Astrocyte (in vitro differentiated cells and primary cell): ENCODE measurements at regions not wholly inside any gene's neighbourhood (a gene's known extent, or its start where the extent isn't known, plus 50 kb on each side); places are given as distances from the start of the nearest gene placed in this dataset.

Source experiments
- DNase-seq: peaks from one replicate; pipeline ENCODE4 v3.0.0-alpha.2; 2010; ENCODE audit warnings: low read depth
- FAIRE-seq: peaks from 2 replicates; lab custom pipeline; 2011; peaks lifted over from hg19 to GRCh38; lab: Jason Lieb, UNC
- H2AFZ ChIP-seq: 2 replicates; pipeline ENCODE4 v1.6.0; 2012; ENCODE audit warnings: low read depth, low read length, inconsistent platforms
- H3K27ac ChIP-seq: 2 replicates; pipeline ENCODE4 v1.5.1; 2011; ENCODE audit warnings: low read depth, low read length, inconsistent platforms
- H3K27me3 ChIP-seq: 2 replicates; pipeline ENCODE4 v1.6.0; 2011; ENCODE audit warnings: low read length, inconsistent platforms; ENCODE audit not compliant: insufficient read depth
- H3K36me3 ChIP-seq: 2 replicates; pipeline ENCODE4 v1.5.1; 2011; ENCODE audit warnings: low read length, inconsistent platforms; ENCODE audit not compliant: insufficient read depth
- H3K4me1 ChIP-seq: 2 replicates; pipeline ENCODE4 v1.5.1; 2011; ENCODE audit warnings: low read length, inconsistent platforms; ENCODE audit not compliant: insufficient read depth
- H3K4me2 ChIP-seq: 2 replicates; pipeline ENCODE4 v1.6.0; 2012; ENCODE audit warnings: low read length, inconsistent platforms
- H3K4me3 ChIP-seq: 2 replicates; pipeline ENCODE4 v1.5.1; 2011; ENCODE audit warnings: low read depth, mild to moderate bottlenecking, low read length, inconsistent platforms; ENCODE audit not compliant: insufficient read depth
- H3K79me2 ChIP-seq: 2 replicates; pipeline ENCODE4 v1.6.0; 2012; ENCODE audit warnings: mild to moderate bottlenecking, low read length, inconsistent platforms; ENCODE audit not compliant: insufficient read depth
- H3K9ac ChIP-seq: 2 replicates; pipeline ENCODE4 v1.6.0; 2012; ENCODE audit warnings: mild to moderate bottlenecking, low read length, inconsistent platforms
- H3K9me3 ChIP-seq: 2 replicates; pipeline ENCODE4 v1.5.1; 2012; ENCODE audit warnings: low read depth, mild to moderate bottlenecking, low read length, inconsistent platforms; ENCODE audit not compliant: insufficient read depth
- H4K20me1 ChIP-seq: 2 replicates; pipeline ENCODE4 v1.6.0; 2012; ENCODE audit warnings: low read length, inconsistent platforms; ENCODE audit not compliant: insufficient read depth
- H3K27ac Mint-ChIP-seq: one replicate; pipeline ENCODE4 v1.8.0; 2021; ENCODE audit warnings: mild to moderate bottlenecking, mixed read lengths; ENCODE audit not compliant: unreplicated experiment
- H3K27me3 Mint-ChIP-seq: one replicate; pipeline ENCODE4 v1.8.0; 2021; ENCODE audit warnings: low read depth, mixed read lengths; ENCODE audit not compliant: unreplicated experiment
- H3K36me3 Mint-ChIP-seq: one replicate; pipeline ENCODE4 v1.8.0; 2021; ENCODE audit warnings: low read depth, mixed read lengths; ENCODE audit not compliant: unreplicated experiment
- H3K4me1 Mint-ChIP-seq: one replicate; pipeline ENCODE4 v1.8.0; 2021; ENCODE audit warnings: low read depth, mixed read lengths; ENCODE audit not compliant: unreplicated experiment
- H3K4me3 Mint-ChIP-seq: one replicate; pipeline ENCODE4 v1.8.0; 2021; ENCODE audit warnings: mild to moderate bottlenecking, moderate library complexity, mixed read lengths; ENCODE audit not compliant: unreplicated experiment
- H3K9me3 Mint-ChIP-seq: one replicate; pipeline ENCODE4 v1.8.0; 2021; ENCODE audit warnings: mild to moderate bottlenecking, mixed read lengths; ENCODE audit not compliant: unreplicated experiment
- CTCF ChIP-seq: IDR thresholded peaks from 2 replicates; pipeline ENCODE4 v1.5.1; 2011; ENCODE audit warnings: low read depth, mild to moderate bottlenecking, inconsistent platforms, low read length, moderate library complexity; ENCODE audit not compliant: insufficient read depth
- EZH2 ChIP-seq: IDR thresholded peaks from 2 replicates; pipeline ENCODE4 v1.6.1; 2012; ENCODE audit warnings: mild to moderate bottlenecking, low read length, inconsistent platforms; ENCODE audit not compliant: insufficient read depth

- H3K27me3 Mint-ChIP-seq, result peaks cover 3% of the 10 kb centered on the region
Measured at GRCh38 chr9:107144475-107144874, 138.6 kb upstream of the RAD23B start.

DNA sequence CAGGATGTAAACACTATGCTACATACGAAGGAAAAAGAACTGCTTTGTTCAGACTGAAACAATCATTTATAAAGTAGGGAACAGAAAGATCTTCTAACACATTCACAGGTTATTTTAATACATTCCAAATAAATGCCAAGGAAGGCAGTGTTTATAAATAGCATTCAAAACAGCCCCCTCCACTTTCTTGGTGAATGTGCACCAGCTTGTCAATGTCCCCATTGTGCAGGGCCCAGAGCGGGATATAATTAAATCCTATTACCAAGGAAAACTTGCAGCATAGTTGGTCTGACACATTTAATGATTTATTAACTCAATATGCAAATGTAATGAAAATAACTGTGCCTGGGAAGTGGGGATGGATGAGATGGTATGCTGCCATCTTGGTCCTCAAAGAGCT lies 135.9 kb upstream of the RAD23B start:
- H3K9me3 Mint-ChIP-seq, result peaks cover 16% of the 10 kb centered on the region
- Histone ChIP-seq H3K9ac (no peak overlapping the region), H3K79me2 (no peaks in the 10 kb centered on the region), H3K4me1 (no peaks in the 10 kb centered on the region), H4K20me1 (no peaks in the 10 kb centered on the region), H3K4me2 (no peak overlapping the region), H2AFZ (no peak overlapping the region), H3K27me3 (no peaks in the 10 kb centered on the region), H3K4me3 (no peak overlapping the region), H3K27ac (no peak overlapping the region), H3K36me3 (no peaks in the 10 kb centered on the region), H3K9me3 (no peaks in the 10 kb centered on the region)
- FAIRE-seq (no peak), DNase-seq (no peak)
- no peaks in the 10 kb centered on the region for H3K4me1 Mint-ChIP-seq
- H3K27me3 Mint-ChIP-seq, result no peaks in the 10 kb centered on the region
- TF ChIP-seq EZH2 (no peak), CTCF (no peak)
- H3K4me3 Mint-ChIP-seq, result no peak overlapping the region
- H3K27ac Mint-ChIP-seq, result no peak overlapping the region
- no peaks in the 10 kb centered on the region for H3K36me3 Mint-ChIP-seq

More at GRCh38 chr9:107144475-107144874, 138.6 kb upstream of the RAD23B start:
- DNase-seq, result no peak
- Histone ChIP-seq H3K4me3 (no peak overlapping the region), H4K20me1 (no peaks in the 10 kb centered on the region), H3K9me3 (no peaks in the 10 kb centered on the region), H3K36me3 (no peaks in the 10 kb centered on the region), H3K9ac (no peak overlapping the region), H3K27ac (no peak overlapping the region), H3K79me2 (no peaks in the 10 kb centered on the region), H3K4me2 (no peak overlapping the region), H2AFZ (no peak overlapping the region), H3K4me1 (no peaks in the 10 kb centered on the region), H3K27me3 (no peaks in the 10 kb centered on the region)
- Mint-ChIP-seq H3K4me1 (no peaks in the 10 kb centered on the region), H3K36me3 (no peaks in the 10 kb centered on the region), H3K9me3 (peaks cover 11% of the 10 kb centered on the region), H3K27ac (no peak overlapping the region), H3K4me3 (no peak overlapping the region)
- no peak for TF ChIP-seq CTCF
- no peak for TF ChIP-seq EZH2
- no peak for FAIRE-seq

GRCh38 chr9:107148216-107148615 lies 134.9 kb upstream of the RAD23B start:
- Histone ChIP-seq H3K36me3 (no peaks in the 10 kb centered on the region), H3K9ac (no peak overlapping the region), H3K4me3 (no peak overlapping the region), H3K79me2 (no peaks in the 10 kb centered on the region), H3K4me2 (no peak overlapping the region), H3K4me1 (no peaks in the 10 kb centered on the region), H2AFZ (no peak overlapping the region), H3K27ac (no peak overlapping the region), H3K9me3 (no peaks in the 10 kb centered on the region), H4K20me1 (no peaks in the 10 kb centered on the region), H3K27me3 (no peaks in the 10 kb centered on the region)
- TF ChIP-seq CTCF (no peak), EZH2 (no peak)
- FAIRE-seq (no peak), DNase-seq (no peak)
- H3K27me3 Mint-ChIP-seq, result no peaks in the 10 kb centered on the region
- peaks cover 4% of the 10 kb centered on the region for H3K4me1 Mint-ChIP-seq
- H3K4me3 Mint-ChIP-seq, result no peak overlapping the region
- H3K27ac Mint-ChIP-seq, result no peak overlapping the region
- H3K9me3 Mint-ChIP-seq, result peaks cover 16% of the 10 kb centered on the region
- no peaks in the 10 kb centered on the region for H3K36me3 Mint-ChIP-seq
